CD8-positive, alpha-beta memory T cell (primary cell): ENCODE measurements at regions not wholly inside any gene's neighbourhood (a gene's known extent, or its start where the extent isn't known, plus 50 kb on each side); places are given as distances from the start of the nearest gene placed in this dataset.
A peak's percentile ranks its signal among the peaks of the same experiment; 100 is the strongest.
"Not testable (repeated sequence)": the region's sequence is repeated elsewhere in the genome, so short reads cannot be mapped to it uniquely, and the experiment has no call there.

Experiments used
- CTCF ChIA-PET: fragments of 350-600 bp; sonication (Branson Sonifier 250); formaldehyde crosslinking; loops from one replicate; lab custom pipeline; 2021; ENCODE audit warnings: antibody characterized with exemption; lab: Charles Lee
- POLR2A ChIA-PET: fragments of 350-600 bp; sonication (Branson Sonifier 250); formaldehyde crosslinking; loops from one replicate; lab custom pipeline; 2021; ENCODE audit warnings: antibody characterized with exemption; lab: Charles Lee
- DNase-seq, 5 donors: peaks; one replicate each; pipeline versions ENCODE4 v3.0.0 to v3.0.0-alpha.2; 2020 to 2022; ENCODE audit warnings: mixed read lengths in 1 of 5
- H3K27ac ChIP-seq: one replicate; pipeline ENCODE4 v1.7.0; 2013; ENCODE audit warnings: low read depth, mild to moderate bottlenecking, low read length, moderate library complexity
- H3K27me3 ChIP-seq: 2 replicates; pipeline ENCODE4 v1.7.0; 2013; ENCODE audit warnings: low read length, mild to moderate bottlenecking; ENCODE audit not compliant: insufficient read depth, poor library complexity, severe bottlenecking
- H3K36me3 ChIP-seq: 2 replicates; pipeline ENCODE4 v1.7.0; 2013; ENCODE audit warnings: mild to moderate bottlenecking, low read length, moderate library complexity; ENCODE audit not compliant: insufficient read depth
- H3K4me1 ChIP-seq: 2 replicates; pipeline ENCODE4 v1.7.0; 2013; ENCODE audit warnings: mild to moderate bottlenecking, low read length, moderate library complexity; ENCODE audit not compliant: insufficient read depth
- H3K4me3 ChIP-seq: 2 replicates; pipeline ENCODE4 v1.7.0; 2013; ENCODE audit warnings: mild to moderate bottlenecking, low read length
- H3K9me3 ChIP-seq: 2 replicates; pipeline ENCODE4 v1.7.0; 2013; ENCODE audit warnings: mild to moderate bottlenecking, low read length
- H3K27ac Mint-ChIP-seq, 8 donors: one replicate each; pipeline ENCODE4 v1.8.0; 2020 to 2021; ENCODE audit warnings: mixed read lengths in 8 of 8, mild to moderate bottlenecking in 6 of 8, inconsistent platforms in 3 of 8, moderate library complexity in 3 of 8
- H3K27me3 Mint-ChIP-seq, 2 donors: one replicate each; pipeline ENCODE4 v1.8.0; 2020 to 2021; ENCODE audit warnings: mixed read lengths in 2 of 2, mild to moderate bottlenecking in 1 of 2, moderate library complexity in 1 of 2
- H3K36me3 Mint-ChIP-seq, 3 donors: one replicate each; pipeline ENCODE4 v1.8.0; 2020 to 2021; ENCODE audit warnings: mixed read lengths in 3 of 3, inconsistent platforms in 1 of 3, mild to moderate bottlenecking in 1 of 3
- H3K4me1 Mint-ChIP-seq, 3 donors: one replicate each; pipeline ENCODE4 v1.8.0; 2020 to 2021; ENCODE audit warnings: mixed read lengths in 3 of 3, inconsistent platforms in 1 of 3, mild to moderate bottlenecking in 1 of 3
- H3K4me3 Mint-ChIP-seq, 7 donors: one replicate each; pipeline ENCODE4 v1.8.0; 2020 to 2021; ENCODE audit warnings: mixed read lengths in 7 of 7, mild to moderate bottlenecking in 6 of 7, moderate library complexity in 4 of 7, inconsistent platforms in 2 of 7
- H3K9me3 Mint-ChIP-seq, 5 donors: one replicate each; pipeline ENCODE4 v1.8.0; 2020 to 2022; ENCODE audit warnings: mixed read lengths in 5 of 5, mild to moderate bottlenecking in 3 of 5, moderate library complexity in 2 of 5, inconsistent platforms in 1 of 5

DNA sequence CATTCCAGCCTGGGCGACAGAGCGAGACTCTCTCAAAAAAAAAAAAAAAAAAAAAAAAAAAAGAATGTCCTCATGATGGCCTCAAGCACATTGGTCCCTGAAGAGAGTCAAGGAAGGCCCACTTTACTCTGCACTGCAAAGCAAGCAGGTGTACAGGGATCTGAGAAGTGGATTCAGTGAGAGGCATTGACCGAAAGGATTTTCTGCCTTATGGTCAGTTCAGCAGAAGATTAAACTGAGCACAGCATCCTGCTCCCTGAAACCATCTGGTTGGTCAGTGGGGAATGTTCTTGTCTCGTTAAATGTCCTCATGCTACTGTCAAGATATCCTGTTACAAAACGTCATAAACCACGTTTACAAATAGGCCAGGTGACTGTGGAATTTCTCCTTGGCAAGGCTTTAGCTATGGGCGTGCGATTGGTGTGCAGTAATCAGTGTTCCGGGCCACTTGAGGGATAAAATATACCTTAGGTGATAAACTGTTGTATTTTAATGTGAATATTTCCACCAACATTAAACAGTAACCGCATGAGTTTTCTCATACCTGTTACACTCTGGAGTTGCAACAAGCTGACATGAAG is 195.0 kb downstream of the ADRA2C start:
- H3K4me3 ChIP-seq, H3K36me3 ChIP-seq, H3K4me1 ChIP-seq, H3K27me3 ChIP-seq, H3K9me3 ChIP-seq, H3K27ac Mint-ChIP-seq, DNase-seq, H3K36me3 Mint-ChIP-seq, H3K9me3 Mint-ChIP-seq, H3K27ac ChIP-seq, H3K4me3 Mint-ChIP-seq, CTCF ChIA-PET, POLR2A ChIA-PET: not testable (repeated sequence)
- H3K27me3 Mint-ChIP-seq = peaks cover 2 to 15% of the 10 kb centered on the region in 2 donors
- H3K4me1 Mint-ChIP-seq = peaks cover 5 to 11% (median 11%) of the 10 kb centered on the region in 3 donors

DNA sequence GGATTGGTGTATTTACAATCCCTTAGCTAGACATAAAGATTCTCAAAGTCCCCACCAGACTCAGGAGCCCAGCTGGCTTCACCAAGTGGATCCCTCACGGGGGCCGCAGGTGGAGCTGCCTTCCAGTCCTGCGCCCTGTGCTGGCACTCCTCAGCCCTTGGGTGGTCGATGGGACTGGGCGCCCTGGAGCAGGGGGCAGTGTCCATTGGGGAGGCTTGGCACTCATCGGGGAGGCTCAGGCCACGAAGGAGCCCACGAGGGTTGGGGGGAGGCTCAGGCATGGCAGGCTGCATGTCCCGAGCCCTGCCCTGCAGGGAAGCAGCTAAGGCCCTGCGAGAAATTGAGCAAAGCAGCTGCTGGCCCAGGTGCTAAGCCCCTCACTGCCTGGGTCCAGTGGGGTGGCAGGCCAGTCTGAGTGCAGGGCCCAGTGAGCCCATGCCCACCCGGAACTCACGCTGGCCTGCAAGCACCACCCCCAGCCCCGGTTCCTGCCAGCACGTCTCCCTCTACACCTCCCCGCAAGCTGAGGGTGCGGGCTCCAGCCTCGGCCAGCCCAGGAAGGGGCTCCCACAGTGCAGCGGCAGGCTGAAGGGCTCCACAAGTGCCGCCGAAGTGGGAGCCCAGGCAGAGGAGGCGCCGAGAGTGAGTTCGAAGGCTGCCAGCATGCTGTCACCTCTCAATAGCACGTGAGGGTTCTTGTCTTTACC is 198.5 kb downstream of the ADRA2C start:
- H3K9me3 ChIP-seq, H3K4me3 ChIP-seq, POLR2A ChIA-PET, H3K4me1 Mint-ChIP-seq, CTCF ChIA-PET, H3K4me3 Mint-ChIP-seq, H3K4me1 ChIP-seq, H3K27ac ChIP-seq, H3K36me3 ChIP-seq, H3K27ac Mint-ChIP-seq, DNase-seq, H3K36me3 Mint-ChIP-seq, H3K27me3 ChIP-seq, H3K9me3 Mint-ChIP-seq: not testable (repeated sequence)
- H3K27me3 Mint-ChIP-seq = peaks cover 12 to 23% of the 10 kb centered on the region in 2 donors

DNA sequence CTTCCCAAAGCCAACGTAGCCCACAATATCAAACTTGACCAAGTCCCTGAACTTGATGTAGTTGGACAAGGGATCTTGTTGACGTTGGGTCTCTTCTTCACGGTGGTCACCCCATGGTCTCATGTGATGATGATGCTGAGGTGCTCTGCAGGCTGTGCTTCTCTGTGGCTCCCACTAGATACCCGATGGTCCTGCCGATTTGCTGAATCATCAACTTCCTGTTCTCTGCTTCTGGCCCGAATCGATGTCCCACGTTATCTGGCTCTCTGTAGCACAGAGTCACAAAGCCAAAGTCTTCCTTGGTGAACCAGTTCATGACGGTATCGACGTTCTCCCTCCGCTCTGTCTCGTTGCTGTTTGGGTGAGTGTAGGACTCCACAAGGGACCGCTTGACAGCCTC is 201.0 kb downstream of the ADRA2C start:
- H3K4me1 ChIP-seq, H3K9me3 Mint-ChIP-seq, H3K4me3 ChIP-seq, H3K36me3 Mint-ChIP-seq, H3K36me3 ChIP-seq, POLR2A ChIA-PET, H3K27me3 ChIP-seq, CTCF ChIA-PET, DNase-seq, H3K9me3 ChIP-seq, H3K4me3 Mint-ChIP-seq, H3K4me1 Mint-ChIP-seq, H3K27ac ChIP-seq: not testable (repeated sequence)
- H3K27ac Mint-ChIP-seq = peak overlapping the region in 1 of 8 donors; percentile 51
- H3K27me3 Mint-ChIP-seq = peaks cover 12 to 28% of the 10 kb centered on the region in 2 donors

DNA sequence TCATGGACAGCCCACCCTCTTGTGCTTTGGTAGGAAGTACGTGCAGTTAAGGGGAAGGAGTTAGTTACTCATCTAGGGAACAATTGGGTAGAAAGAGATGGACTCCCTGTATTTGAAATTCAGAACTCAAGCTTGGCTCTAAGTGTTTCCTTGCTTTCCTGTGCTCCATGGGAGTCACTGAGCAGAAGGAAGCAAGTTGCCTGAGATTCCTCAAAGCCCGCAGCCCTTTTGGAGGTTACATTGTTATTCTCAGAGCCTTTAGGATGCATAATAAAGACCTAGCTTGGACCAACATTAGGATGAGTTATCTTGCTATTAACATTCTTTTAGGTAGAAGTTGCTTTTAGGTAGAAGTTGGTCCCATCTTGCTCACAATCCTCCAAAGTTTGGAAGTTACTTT is 206.4 kb downstream of the ADRA2C start:
- H3K9me3 Mint-ChIP-seq, H3K27ac Mint-ChIP-seq: not testable (repeated sequence)

DNA sequence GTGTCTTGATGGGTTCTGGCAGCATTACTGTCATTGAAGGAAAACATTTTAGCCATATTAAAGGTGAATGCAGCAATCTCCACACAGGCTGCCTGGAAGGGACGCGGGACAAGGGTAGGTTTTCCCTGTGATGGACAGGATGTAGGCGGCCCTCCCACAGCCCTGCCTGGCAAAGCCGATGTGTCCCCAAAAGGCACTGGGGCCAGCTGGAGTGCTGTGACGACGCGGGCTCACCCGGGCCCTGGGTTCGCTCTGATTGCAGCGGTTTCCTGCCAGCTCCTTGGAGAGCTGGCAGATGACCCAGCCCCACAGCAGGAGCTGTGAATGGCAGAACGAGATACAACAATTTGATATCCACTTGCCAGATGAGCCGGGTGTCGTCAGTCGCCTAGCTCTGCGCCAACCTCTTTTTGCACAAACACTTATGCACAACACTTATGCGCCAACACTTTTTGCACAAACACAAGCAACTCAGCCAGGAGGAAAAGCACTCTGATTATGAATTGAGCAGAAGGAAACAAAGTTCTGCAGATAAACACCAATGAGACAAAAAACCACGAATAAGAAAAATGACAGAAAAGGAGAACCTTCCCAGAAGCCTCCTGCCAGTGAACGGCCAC is 207.5 kb downstream of the ADRA2C start:
- H3K4me3 ChIP-seq, H3K27ac Mint-ChIP-seq, H3K27me3 ChIP-seq, H3K4me1 Mint-ChIP-seq, H3K36me3 Mint-ChIP-seq, H3K36me3 ChIP-seq, H3K27ac ChIP-seq, DNase-seq, H3K9me3 ChIP-seq, H3K4me1 ChIP-seq, H3K9me3 Mint-ChIP-seq, H3K4me3 Mint-ChIP-seq, POLR2A ChIA-PET, CTCF ChIA-PET: not testable (repeated sequence)
- peaks cover 6 to 45% of the 10 kb centered on the region in 2 donors for H3K27me3 Mint-ChIP-seq

More for the DNA sequence above, 206.4 kb downstream of the ADRA2C start:
- POLR2A ChIA-PET, H3K27ac ChIP-seq, H3K4me3 ChIP-seq, H3K4me1 Mint-ChIP-seq, H3K36me3 Mint-ChIP-seq, DNase-seq, CTCF ChIA-PET, H3K9me3 ChIP-seq, H3K4me3 Mint-ChIP-seq, H3K27me3 ChIP-seq, H3K36me3 ChIP-seq, H3K4me1 ChIP-seq: not testable (repeated sequence)
- H3K27me3 Mint-ChIP-seq = peaks cover 7 to 42% of the 10 kb centered on the region in 2 donors

DNA sequence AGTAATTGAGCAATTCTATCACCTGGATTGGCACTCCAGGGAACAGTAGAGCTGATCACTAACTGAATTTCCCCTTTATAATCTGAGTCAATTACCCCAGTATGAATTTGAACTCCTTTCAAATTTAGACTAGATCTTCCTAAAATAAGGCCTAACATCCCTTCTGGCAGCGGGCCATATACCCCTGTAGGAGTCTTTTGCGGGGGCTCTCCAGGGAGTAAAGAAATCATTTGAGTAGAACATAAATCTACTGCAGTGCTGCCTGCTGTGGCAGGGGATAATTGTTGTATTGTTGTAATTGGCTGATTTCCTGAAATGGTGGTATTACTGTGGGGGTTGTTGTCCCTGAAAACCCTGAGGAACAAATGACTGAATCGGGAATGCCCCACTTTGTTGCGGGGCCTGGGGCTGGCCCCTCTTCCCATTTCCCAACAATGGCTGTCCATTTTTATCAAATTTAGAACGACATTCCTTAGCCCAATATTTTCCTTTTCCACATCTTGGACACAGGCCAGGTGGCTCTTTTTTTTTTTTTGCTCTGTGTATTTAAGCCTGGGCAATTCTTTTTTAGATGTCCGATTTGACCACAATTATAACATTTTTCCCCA is 217.4 kb downstream of the ADRA2C start:
- H3K36me3 Mint-ChIP-seq, H3K27ac ChIP-seq, H3K36me3 ChIP-seq, H3K9me3 ChIP-seq, H3K27me3 ChIP-seq, H3K4me3 Mint-ChIP-seq, CTCF ChIA-PET, POLR2A ChIA-PET, H3K4me3 ChIP-seq, H3K4me1 ChIP-seq, H3K27ac Mint-ChIP-seq, H3K9me3 Mint-ChIP-seq, DNase-seq: not testable (repeated sequence)
- Mint-ChIP-seq H3K4me1 (peaks cover 5 to 11% (median 6%) of the 10 kb centered on the region in 3 donors), H3K27me3 (peaks cover 9 to 11% of the 10 kb centered on the region in 2 donors)

DNA sequence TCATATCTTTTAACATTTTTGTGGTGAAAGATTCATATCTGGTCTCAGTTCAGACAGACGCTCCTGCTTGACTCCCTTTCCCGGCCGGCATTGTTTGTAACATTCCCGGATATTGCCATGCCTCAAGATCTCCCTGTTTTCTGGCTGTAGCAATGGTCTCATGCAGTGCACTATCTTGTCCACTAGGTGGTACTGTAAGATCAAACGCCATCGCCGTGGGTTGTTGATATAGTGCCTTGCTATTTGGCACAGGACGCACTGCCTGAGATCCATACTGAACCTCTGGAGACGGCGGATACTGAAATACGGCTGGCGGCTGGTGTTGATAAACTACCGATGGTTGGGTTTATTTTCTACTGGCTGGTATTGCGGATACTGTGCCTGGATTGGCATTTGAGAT is 218.6 kb downstream of the ADRA2C start:
- H3K4me1 ChIP-seq, POLR2A ChIA-PET, H3K9me3 ChIP-seq, H3K27me3 ChIP-seq, H3K27ac ChIP-seq, H3K36me3 ChIP-seq, H3K4me3 ChIP-seq, DNase-seq, CTCF ChIA-PET, H3K27ac Mint-ChIP-seq, H3K36me3 Mint-ChIP-seq, H3K9me3 Mint-ChIP-seq: not testable (repeated sequence)
- peaks cover 10 to 11% of the 10 kb centered on the region in 2 donors for H3K27me3 Mint-ChIP-seq
- peaks cover 5 to 11% (median 6%) of the 10 kb centered on the region in 3 donors for H3K4me1 Mint-ChIP-seq
- peak overlapping the region in 6 of 7 donors; percentile 27 to 67 (median 44) for H3K4me3 Mint-ChIP-seq

DNA sequence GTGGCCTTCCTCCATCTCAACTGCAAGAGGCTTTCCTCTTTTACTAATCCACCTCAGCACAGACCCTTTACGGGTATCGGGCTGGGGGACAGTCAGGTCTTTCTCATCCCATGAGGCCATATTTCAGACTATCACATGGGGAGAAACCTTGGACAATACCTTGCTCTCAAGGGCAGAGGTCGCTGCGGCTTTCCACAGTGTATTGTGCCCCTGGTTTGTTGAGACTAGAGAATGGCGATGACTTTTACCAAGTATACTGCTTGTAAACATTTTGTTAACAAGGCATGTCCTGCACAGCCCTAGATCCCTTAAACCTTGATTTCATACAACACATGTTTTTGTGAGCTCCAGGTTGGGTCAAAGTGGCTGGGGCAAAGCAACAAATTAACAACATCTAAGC is 220.2 kb downstream of the ADRA2C start:
- H3K4me1 ChIP-seq, H3K9me3 Mint-ChIP-seq, H3K36me3 ChIP-seq, H3K4me3 ChIP-seq, H3K27me3 ChIP-seq, H3K9me3 ChIP-seq, H3K27ac Mint-ChIP-seq, H3K27ac ChIP-seq, DNase-seq, POLR2A ChIA-PET, H3K4me3 Mint-ChIP-seq, CTCF ChIA-PET, H3K36me3 Mint-ChIP-seq: not testable (repeated sequence)
- Mint-ChIP-seq H3K27me3 (peaks cover 16 to 19% of the 10 kb centered on the region in 2 donors), H3K4me1 (peaks cover 5 to 11% (median 6%) of the 10 kb centered on the region in 3 donors)
